ENCODE measurements at regions not wholly inside any gene's neighbourhood (a gene's known extent, or its start where the extent isn't known, plus 50 kb on each side); places are given as distances from the start of the nearest gene placed in this dataset.
A peak's percentile ranks its signal among the peaks of the same experiment; 100 is the strongest.

- no peak for DNase-seq (ENCODE audit: low spot score)
Measured at GRCh38 chr5:72619251-72619650, 112.0 kb upstream of the ZNF366 start.

- no peak for DNase-seq (ENCODE audit: low spot score)
Measured at GRCh38 chr5:72618708-72619107, 111.5 kb upstream of the ZNF366 start.

GRCh38 chr5:72615061-72615460 is 107.9 kb upstream of the ZNF366 start:
- no peak for DNase-seq (ENCODE audit: low spot score)

- DNase-seq (ENCODE audit: low spot score), result no peak
Measured at GRCh38 chr5:72613515-72613914, 106.3 kb upstream of the ZNF366 start.

- no peak for DNase-seq (ENCODE audit: low spot score)
Measured at GRCh38 chr5:72612810-72613209, 105.6 kb upstream of the ZNF366 start.

- peak; percentile 85 for DNase-seq (ENCODE audit: low spot score)
Measured at GRCh38 chr5:72611118-72611730, 104.0 kb upstream of the ZNF366 start.

GRCh38 chr5:72608926-72609325 is 101.7 kb upstream of the ZNF366 start:
- DNase-seq (ENCODE audit: low spot score), result no peak

GRCh38 chr5:72608297-72608696 is 101.1 kb upstream of the ZNF366 start:
- no peak for DNase-seq (ENCODE audit: low spot score)

GRCh38 chr5:72607381-72607780 is 100.2 kb upstream of the ZNF366 start:
- DNase-seq (ENCODE audit: low spot score), result no peak

GRCh38 chr5:72606525-72606924 is 99.3 kb upstream of the ZNF366 start:
- no peak for DNase-seq (ENCODE audit: low spot score)

- DNase-seq (ENCODE audit: low spot score), result no peak
Measured at GRCh38 chr5:72605632-72606031, 98.4 kb upstream of the ZNF366 start.

- DNase-seq (ENCODE audit: low spot score), result no peak
Measured at GRCh38 chr5:72604798-72605154, 97.6 kb upstream of the ZNF366 start.

GRCh38 chr5:72604111-72604797 is 97.0 kb upstream of the ZNF366 start:
- DNase-seq (ENCODE audit: low spot score), result no peak

GRCh38 chr5:72602696-72603685 is 95.8 kb upstream of the ZNF366 start:
- no peak for DNase-seq (ENCODE audit: low spot score)

GRCh38 chr5:72601861-72602260 is 94.7 kb upstream of the ZNF366 start:
- DNase-seq (ENCODE audit: low spot score), result no peak

GRCh38 chr5:72600391-72600981 is 93.3 kb upstream of the ZNF366 start:
- no peak for DNase-seq (ENCODE audit: low spot score)

GRCh38 chr5:72599519-72600370 is 92.5 kb upstream of the ZNF366 start:
- DNase-seq (ENCODE audit: low spot score), result no peak

- DNase-seq (ENCODE audit: low spot score), result no peak
Measured at GRCh38 chr5:72599065-72599433, 91.8 kb upstream of the ZNF366 start.

GRCh38 chr5:72598401-72599064 is 91.3 kb upstream of the ZNF366 start:
- DNase-seq (ENCODE audit: low spot score), result no peak

- no peak for DNase-seq (ENCODE audit: low spot score)
Measured at GRCh38 chr5:72597456-72597948, 90.3 kb upstream of the ZNF366 start.

- no peak for DNase-seq (ENCODE audit: low spot score)
Measured at GRCh38 chr5:72596956-72597355, 89.7 kb upstream of the ZNF366 start.

Data from cerebellar cortex (tissue), 1 donor.